PFSK-1 (cell line): ENCODE measurements at regions not wholly inside any gene's neighbourhood (a gene's known extent, or its start where the extent isn't known, plus 50 kb on each side); places are given as distances from the start of the nearest gene placed in this dataset.

Experiments used
- FOXP2 ChIP-seq: optimal IDR thresholded peaks from 2 replicates; pipeline ENCODE3; 2011; ENCODE audit warnings: borderline replicate concordance, control low read depth, inconsistent platforms; ENCODE audit not compliant: insufficient read depth; ENCODE audit errors: extremely low read length, extremely low read depth
- POLR2AphosphoS5 ChIP-seq: IDR thresholded peaks from 2 replicates; pipeline ENCODE4 v1.6.1; 2012; ENCODE audit warnings: low read depth, mild to moderate bottlenecking, control low read depth, low read length, moderate library complexity
- SIN3A ChIP-seq: IDR thresholded peaks from 2 replicates; pipeline ENCODE4 v1.6.1; 2012; ENCODE audit warnings: mild to moderate bottlenecking, low read length, moderate library complexity, borderline replicate concordance; ENCODE audit not compliant: insufficient read depth
- TAF1 ChIP-seq: IDR thresholded peaks from 2 replicates; pipeline ENCODE4 v1.6.1; 2012; ENCODE audit warnings: low read length, control low read depth, borderline replicate concordance; ENCODE audit not compliant: insufficient read depth
- TF ChIP-seq, protein P1 (sequence below), 2 experiments: IDR thresholded peaks; 2 replicates each; pipeline versions ENCODE4 v1.6.1 to v1.8.0; 2011 to 2012; ENCODE audit warnings: low read depth in 2 of 2, low read length in 2 of 2, control low read depth in 1 of 2, inconsistent platforms in 1 of 2, mild to moderate bottlenecking in 1 of 2, moderate library complexity in 1 of 2; ENCODE audit not compliant: insufficient read depth in 1 of 2

DNA sequence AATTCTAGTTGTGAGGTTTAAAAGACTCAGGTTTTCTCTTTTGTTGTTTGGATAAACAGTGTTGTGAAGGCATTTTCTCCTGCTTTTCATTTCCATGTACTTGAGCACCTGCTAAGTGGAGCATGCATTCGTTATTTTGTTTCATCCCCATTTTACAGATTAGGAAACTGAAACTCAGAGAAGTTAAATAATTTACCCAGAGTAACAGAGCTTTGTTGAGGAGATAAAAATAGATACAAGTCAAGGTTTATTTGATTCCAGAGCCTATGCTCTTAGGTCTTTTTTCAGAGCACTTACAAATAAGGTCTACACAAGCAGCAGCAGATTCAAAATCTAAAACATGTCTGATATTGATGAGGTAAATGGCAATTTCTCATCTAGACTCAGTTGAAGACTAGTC, 254.7 kb upstream of the PTBP2 start:
- TF ChIP-seq, protein P1, sequence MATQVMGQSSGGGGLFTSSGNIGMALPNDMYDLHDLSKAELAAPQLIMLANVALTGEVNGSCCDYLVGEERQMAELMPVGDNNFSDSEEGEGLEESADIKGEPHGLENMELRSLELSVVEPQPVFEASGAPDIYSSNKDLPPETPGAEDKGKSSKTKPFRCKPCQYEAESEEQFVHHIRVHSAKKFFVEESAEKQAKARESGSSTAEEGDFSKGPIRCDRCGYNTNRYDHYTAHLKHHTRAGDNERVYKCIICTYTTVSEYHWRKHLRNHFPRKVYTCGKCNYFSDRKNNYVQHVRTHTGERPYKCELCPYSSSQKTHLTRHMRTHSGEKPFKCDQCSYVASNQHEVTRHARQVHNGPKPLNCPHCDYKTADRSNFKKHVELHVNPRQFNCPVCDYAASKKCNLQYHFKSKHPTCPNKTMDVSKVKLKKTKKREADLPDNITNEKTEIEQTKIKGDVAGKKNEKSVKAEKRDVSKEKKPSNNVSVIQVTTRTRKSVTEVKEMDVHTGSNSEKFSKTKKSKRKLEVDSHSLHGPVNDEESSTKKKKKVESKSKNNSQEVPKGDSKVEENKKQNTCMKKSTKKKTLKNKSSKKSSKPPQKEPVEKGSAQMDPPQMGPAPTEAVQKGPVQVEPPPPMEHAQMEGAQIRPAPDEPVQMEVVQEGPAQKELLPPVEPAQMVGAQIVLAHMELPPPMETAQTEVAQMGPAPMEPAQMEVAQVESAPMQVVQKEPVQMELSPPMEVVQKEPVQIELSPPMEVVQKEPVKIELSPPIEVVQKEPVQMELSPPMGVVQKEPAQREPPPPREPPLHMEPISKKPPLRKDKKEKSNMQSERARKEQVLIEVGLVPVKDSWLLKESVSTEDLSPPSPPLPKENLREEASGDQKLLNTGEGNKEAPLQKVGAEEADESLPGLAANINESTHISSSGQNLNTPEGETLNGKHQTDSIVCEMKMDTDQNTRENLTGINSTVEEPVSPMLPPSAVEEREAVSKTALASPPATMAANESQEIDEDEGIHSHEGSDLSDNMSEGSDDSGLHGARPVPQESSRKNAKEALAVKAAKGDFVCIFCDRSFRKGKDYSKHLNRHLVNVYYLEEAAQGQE (IDR thresholded peaks at IDR 0.05; ENCODE audit: insufficient read depth in 1 of 2, low read depth in 2 of 2, low read length in 2 of 2): no peak
- TF ChIP-seq SIN3A: no peak

DNA sequence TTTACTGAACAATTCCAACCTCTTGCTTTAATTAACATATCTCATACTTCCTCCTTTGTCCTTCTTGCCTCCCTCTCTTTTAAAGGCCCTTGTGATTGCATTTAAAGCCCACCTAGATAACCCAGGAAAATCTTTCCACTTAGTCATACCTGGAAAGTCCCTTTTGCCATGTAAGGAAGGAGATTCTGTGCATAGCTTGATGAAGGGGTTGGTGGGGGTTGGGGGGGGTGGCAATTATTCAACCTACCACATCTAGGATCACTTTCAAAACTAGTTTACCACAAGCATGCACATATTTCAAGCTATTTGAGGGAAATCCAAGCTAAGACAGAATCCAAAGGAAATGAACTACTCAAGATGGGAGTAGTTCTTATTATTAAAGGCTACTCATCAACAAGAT, 249.1 kb upstream of the PTBP2 start:
- TF ChIP-seq POLR2AphosphoS5 (no peak), FOXP2 (no peak), SIN3A (no peak), TAF1 (no peak)
- TF ChIP-seq, protein P1 (IDR thresholded peaks at IDR 0.05; ENCODE audit: insufficient read depth in 1 of 2, low read depth in 2 of 2, low read length in 2 of 2): no peak

DNA sequence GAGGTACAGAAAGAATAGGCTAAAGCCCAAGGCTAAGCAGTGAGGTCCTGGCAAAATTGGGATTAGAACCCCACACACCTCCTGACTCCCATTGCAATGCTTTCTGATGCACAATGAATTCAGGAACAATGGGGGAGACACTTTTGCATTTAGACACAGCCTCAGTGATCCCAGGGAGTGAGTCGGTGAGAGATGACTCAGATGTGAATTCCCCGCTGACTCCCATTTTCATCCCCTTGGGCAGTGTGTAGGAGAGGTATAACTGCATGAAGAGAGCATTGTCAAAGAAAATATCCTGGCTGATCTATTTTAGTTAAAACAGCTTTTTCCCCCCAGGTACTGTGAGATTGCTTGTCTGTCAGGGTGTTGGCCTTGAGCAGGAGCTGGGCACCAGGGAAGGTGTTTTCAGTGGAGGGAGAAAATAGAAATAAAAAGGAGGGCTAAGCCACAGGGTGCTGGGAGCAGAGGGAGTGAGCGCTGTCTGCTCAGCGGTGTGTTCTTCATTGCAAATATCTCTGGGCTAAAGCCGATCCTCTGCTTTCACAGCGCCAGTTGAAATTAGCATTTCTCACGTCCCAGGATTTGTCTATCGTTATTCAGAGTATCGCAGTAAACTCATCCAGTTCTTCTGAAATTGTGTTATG, 247.7 kb upstream of the PTBP2 start:
- TF ChIP-seq TAF1: no peak
- TF ChIP-seq, protein P1 (IDR thresholded peaks at IDR 0.05; ENCODE audit: insufficient read depth in 1 of 2, low read depth in 2 of 2, low read length in 2 of 2): no peak

DNA sequence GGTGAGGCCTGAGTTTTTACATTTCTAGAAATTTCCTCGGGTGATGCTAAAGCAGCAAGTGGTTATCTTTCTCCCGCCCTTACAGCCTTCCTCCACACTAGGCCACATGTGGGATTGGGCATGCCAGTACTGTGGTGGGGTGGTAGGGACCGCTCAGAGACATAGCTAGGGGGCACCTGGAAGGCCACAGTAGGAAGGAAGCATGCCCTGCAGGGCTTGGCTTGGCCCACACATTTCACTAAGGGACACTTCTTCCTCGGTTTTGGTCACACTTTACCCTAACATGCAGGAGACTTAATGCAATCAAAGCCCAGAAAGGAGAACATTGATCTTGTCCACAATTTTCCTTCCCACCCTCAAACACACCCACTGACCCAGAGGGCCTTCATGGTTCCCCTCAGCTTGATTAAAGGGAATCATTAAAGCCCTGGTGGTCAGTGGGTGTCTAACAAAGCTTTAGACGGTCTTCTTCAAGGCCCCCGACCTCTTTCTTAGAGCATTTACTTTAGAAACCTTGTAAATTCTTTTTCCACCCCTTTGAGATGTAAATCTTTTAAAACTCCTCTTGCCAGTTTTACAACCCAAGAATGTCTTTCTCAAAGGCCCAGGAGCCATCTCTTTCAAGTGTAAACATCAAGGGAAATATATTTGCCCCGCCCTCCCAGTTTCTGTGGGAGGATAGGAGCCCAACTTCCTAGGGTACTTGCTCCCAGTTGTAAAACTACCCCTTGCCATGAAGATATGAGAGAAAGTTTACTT, 246.4 kb upstream of the PTBP2 start:
- TF ChIP-seq FOXP2: no peak
- no peak for TF ChIP-seq SIN3A
- TF ChIP-seq, protein P1 (IDR thresholded peaks at IDR 0.05; ENCODE audit: insufficient read depth in 1 of 2, low read depth in 2 of 2, low read length in 2 of 2): no peak
- no peak for TF ChIP-seq TAF1
- TF ChIP-seq POLR2AphosphoS5: no peak

DNA sequence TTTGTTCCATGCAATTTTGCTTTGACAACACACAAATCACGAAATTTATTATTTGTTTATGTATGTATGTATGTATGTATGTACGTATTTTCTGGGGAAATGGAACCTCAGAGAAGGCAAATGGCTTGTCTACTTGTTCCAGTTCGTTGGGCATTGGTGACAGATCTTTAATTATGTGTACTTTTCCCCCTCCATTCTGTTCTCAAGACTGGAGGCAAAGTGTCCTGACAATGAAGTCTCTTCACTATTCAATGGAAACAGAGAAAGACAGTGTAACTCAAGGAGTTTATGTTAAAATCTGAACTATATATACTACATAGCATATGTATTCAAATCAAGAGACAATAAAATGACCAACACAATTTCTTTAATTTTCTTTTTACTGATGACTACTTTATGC, 245.7 kb upstream of the PTBP2 start:
- TF ChIP-seq FOXP2: no peak
- no peak for TF ChIP-seq TAF1
- TF ChIP-seq, protein P1 (IDR thresholded peaks at IDR 0.05; ENCODE audit: insufficient read depth in 1 of 2, low read depth in 2 of 2, low read length in 2 of 2): no peak
- TF ChIP-seq POLR2AphosphoS5: no peak
- TF ChIP-seq SIN3A: no peak
